Activated CD4-positive, alpha-beta T cell treated with anti-CD3 and anti-CD28 coated beads, Interleukin-2, Interleukin-4, amounts not matched to agents 100 ng/mL and 50 ng/mL, durations not matched to agents 16 hours and 8 hours (primary cell): ENCODE measurements at regions not wholly inside any gene's neighbourhood (a gene's known extent, or its start where the extent isn't known, plus 50 kb on each side); places are given as distances from the start of the nearest gene placed in this dataset.

Experiments used
- DNase-seq: peaks from one replicate; pipeline ENCODE4 v3.0.0-alpha.2; 2020; ENCODE audit warnings: low spot score

DNA sequence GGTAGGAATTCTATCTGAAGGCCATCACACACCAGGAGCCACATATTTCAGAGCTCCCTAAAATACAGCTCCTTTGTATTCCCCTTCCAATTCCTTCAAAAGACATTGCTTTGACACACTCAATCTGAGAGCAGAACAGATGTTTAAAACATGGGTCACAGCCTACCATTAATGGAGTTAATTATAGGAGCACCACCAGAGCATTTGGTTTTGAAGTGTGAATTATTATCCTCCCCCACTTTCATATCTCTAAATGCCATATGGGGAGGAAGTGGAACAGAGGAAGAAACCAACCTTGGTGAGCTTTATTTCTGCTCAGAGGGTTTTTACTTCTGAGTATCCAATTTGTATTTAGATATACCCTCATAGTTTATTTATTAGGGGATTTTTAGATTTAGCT lies 50.7 kb upstream of the TNFRSF21 start:
- no peak for DNase-seq

DNA sequence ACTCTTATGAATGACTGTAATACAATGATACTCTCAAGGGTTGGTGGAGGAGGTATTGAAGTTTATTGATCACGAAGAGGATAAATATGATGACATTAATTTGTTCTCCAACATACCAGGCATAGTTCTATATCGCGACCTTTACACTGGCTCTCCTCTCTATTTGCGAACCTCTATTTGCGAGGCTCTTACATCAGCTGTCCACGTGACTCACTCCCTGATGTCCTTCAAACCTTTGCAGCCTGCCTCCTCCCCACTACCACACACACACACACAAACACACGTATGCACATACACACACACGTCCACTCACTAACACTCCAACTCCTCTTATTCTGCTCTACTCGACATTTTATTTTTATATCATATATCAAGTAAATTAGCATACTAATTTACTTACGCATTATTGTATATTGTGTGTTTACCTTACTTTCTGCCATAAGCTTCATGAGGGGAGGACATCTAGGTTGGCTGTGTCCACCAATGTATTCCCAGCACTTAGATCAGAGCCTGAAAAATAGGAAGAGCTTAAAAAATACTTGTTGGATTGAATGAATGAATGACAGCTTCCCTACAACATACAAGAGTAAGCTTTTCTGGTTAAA lies 53.3 kb upstream of the TNFRSF21 start:
- DNase-seq = no peak

DNA sequence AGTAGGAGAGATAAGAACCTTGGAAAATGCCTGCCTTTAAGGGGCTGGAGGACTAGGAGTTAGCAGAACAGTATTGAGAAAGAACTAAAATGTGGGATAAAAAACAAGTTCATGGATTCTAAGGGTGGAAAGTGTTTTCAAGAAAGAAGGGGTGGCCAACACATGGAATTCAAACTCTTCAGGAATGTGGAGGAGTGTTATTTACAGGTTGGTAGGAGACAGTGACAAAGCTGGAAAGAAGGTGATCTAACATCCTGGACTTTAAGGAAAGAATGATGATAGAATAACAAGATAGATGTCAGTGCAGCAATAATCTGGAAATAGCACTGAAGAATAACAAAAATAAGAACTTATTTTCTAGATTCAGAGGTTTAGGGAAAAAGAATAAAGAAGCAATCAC lies 54.0 kb upstream of the TNFRSF21 start:
- no peak for DNase-seq

DNA sequence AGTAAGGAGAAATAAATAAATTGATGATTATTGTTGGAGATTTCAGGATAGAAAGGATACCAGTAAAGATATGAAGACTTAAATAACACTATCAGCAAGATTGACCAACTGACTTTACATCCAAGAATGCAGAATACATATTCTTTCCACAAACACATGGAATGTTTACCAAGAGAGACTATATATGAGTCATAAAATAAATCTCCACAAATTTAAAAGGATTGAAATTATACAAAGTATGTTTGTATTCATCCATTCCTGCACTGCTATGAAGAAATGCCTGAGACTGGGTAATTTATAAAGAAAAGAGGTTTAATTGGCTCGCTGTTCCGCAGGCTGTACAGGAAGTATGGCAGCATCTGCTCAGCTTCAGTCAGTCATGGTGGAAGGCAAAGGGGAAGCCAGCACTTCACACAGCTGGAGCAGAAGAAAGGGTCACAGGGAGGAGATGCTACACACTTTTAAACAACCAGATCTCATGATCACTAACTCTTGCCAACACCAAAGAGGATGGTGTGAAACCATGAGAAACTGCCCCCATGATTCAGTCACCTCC lies 56.7 kb upstream of the TNFRSF21 start:
- DNase-seq = no peak

DNA sequence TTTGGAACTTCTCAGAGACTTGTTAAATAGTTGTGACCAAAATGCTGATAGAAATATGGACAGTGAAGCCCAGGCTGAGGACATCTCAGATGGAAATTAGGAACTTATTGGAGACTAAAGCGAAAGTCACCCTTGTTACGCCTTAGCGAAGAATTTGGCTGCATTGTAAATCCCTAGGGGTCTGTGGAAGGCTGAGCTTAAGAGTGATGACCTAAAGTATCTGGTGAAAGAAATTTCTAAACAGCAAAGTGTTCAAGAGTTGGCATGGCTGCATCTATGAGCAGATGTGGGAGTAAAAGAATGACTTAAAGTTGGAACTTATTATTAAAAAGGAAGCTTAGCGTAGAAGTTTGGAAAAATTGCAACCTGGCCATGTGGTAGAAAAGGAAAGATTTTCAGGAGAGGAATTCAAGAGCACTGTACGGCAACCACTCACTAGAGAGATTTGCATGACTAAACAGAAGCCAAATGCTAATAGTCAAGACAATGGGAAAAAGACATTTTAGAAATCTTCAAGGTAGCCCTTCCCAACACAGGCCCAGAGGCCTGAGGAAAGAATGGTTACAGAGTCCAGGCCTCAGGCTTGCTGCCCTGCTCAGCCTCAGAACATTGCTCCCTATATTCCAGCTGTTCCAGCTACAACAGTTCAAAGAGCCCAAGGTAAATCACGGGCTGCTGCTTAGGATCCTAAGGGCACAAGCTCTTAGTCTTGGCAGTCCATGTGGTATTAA lies 61.6 kb upstream of the TNFRSF21 start:
- DNase-seq = no peak

DNA sequence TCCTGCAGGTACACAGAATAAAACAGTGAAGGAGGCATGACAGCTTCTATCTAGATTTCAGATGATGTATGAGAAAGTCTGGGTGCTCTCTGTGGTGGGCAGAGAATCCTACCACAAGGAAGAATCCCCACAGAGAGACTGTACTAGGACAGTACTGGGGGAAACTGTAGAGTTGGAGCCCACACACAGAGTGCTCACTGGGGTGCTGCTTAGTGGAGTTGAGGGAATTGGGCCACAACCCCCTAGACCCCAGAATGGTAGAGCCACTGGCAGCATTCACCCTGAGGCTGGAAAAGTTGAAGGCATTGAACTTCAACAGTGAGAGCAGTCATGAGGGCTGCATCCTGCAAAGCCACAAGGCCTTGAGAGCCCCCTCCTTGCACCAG lies 62.2 kb upstream of the TNFRSF21 start:
- no peak for DNase-seq

DNA sequence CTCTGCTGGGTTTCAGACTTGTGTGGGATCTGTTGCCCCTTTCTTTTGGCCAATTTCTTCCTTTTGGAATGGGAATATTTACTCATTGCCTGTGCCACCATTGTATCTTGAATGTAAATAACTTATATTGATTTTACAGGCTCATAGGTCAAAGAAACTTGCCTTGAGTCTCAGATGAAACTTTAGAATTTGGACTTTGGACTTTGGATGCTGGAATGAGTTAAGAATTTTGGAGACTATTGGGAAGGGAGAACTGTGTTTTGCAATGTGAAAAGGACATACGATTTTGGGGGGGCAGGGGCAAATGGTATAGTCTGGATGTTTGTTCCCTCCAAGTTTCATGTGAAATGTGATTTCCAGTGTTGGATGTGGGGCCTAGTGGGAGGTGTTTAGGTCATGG lies 62.6 kb upstream of the TNFRSF21 start:
- DNase-seq = no peak

DNA sequence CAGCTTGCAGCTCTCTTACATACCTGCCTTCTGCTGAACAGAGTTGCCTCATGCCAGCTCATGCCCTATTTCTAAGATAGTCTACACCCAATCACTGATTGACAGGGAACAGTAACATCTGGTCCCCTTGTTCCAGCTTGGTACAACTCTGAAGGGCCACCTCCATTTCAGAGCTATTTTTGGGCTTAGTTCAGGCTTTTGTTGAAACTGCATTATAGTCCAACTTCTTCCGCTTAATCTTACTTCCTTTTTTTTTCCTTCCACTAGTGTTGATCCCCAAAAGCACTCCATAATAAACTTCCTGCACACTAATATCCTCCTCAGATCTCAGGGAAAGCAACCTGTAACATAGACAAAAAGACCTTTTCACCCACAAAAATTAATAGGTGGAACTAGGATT lies 65.7 kb upstream of the TNFRSF21 start:
- DNase-seq = no peak

DNA sequence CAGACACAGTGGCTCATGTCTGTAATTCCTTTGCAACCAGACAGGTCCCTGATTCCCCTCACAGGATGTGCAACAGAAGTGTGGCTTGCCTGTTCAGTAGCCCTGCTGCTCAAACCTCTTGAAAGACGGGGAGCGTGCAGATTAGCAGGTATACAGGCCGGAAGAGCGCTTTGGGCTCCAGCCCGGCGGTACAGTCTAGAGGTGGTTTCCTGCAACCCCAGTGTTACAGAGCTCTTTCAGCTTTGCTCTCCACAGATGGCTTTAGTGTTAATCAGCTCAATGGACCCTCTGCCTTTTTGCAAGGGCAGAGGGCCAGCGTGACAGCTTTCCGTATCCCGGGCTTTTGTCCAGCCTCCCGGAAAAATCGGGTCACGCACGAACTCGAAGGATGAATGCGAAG lies 67.2 kb upstream of the TNFRSF21 start:
- DNase-seq = no peak

DNA sequence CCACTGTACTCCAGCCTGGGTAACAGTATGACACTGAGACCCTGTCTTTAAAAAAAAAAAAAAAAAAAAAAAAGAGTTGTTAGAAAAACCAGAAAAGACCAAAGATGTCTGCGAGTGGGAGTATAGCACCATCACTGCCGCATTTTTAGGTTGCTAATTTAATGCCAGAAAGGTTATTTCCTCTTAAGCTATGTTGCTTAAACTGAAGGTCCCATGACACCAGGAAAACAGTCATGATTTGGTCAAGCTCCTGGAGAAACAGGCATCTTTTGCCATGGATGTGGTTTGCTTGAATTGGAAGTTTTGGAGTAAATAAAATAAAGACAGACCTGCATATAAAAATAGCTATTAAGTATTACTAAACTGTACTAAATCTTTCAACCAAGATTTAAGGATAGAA lies 68.3 kb upstream of the TNFRSF21 start:
- no peak for DNase-seq

DNA sequence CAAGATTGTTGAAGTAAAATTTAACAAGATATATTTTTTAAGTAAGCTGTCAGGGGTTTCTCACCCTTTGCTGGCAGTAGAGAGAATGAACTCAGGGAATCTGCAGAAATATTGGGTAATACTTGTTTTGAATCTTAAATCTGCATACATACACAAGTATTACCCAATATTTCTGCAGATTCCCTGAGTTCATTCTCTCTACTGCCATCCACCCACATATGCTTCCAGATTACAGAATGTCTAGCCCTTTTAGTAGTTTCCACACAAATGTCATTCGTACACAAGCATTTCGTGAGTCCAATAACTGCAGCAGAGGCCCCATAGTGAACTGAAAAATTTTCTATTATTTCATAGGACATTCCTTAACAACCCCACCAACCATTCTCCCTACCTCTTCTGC lies 69.6 kb upstream of the TNFRSF21 start:
- DNase-seq = no peak

DNA sequence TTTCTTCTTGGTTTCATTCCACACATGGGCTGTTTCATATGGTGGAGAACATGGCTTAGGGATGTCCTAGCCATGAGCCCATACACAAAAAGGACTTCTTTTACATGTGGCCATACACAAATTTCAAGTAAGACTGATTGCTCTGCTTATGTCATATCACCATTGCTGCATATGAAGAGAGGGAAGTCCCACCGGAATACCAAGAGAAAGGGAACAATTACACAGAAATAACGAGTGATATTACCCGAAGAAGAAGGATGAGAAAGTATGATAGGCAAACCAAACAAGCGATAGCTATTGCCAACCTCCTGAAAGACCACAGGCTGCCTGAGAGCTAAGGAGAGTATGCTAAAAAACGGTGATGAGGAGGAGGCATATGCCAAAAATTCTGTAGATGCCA lies 70.5 kb upstream of the TNFRSF21 start:
- no peak for DNase-seq

DNA sequence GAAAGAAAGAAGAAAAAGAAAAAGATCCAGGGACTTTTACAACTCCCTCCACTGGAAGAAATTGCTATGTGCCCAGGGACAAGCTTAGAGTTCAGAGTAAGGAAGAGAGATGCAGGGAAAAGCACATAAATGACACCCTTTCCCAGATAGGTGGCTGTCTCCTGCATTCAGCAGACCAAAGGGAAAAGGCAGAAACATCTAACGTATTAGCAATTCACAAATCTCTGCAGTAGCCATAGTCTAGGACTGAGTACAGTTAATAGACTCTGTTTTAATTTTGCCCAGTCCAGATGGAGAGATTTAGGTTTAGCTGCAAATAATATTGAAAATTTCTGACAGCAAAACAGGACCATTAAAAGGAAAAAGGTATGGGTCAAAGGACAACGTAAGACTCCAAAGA lies 71.3 kb upstream of the TNFRSF21 start:
- DNase-seq = no peak

DNA sequence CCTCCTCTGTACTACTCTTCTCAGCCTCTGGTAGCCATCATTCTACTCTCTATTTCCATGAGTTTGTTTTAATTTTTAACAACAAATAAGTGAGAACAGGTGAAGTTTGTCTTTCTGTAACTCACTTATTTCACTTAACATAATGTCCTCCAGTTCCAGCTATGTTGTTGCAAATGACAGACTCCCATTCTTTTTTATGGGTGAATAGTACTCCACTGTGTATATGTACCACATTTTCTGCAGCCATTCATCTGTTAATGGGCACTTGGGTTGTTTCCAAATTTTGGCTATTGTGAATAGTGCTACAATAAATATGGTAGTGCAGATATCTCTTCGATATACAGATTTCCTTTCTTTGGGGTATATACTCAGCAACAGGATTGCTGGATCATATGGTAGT lies 73.7 kb upstream of the TNFRSF21 start:
- no peak for DNase-seq

DNA sequence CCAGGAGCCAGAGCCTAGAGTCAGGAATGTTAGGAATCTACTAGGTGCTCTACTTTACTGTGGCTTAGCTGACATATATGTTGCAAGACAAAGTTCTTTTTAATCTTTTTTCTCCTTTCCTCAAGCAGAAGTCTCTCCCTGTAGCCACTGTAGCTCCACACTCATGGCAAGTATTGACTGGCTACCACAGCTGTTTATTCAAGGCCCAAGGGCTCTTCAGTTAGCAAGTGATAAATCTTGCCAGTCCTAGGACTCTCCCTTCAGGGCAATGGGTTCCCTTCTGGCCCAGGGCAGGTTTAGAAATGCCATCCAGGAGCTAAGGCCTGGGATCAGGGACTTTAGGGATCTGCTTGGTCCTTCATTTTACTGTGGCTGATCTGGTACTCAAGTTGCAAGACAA lies 82.0 kb upstream of the TNFRSF21 start:
- no peak for DNase-seq

DNA sequence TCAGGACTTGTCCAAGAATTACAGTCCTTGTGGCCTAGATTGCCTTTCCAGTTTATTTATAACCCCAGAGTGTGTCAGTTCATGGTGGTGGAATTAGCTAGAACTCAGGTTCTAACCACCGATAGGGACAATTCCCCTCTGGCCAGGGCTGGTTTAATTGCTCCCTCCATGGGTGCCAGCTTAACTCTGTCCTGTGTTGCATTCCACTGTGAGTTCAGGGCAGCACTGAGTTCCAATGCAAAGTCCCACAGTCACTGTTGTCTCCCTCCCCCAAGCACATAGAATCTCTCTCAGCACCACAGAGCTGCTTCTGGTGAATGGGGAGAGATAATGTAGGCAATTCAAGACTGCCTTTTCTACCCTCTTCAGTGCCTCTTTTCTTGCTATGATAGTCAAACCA lies 82.5 kb upstream of the TNFRSF21 start:
- no peak for DNase-seq

DNA sequence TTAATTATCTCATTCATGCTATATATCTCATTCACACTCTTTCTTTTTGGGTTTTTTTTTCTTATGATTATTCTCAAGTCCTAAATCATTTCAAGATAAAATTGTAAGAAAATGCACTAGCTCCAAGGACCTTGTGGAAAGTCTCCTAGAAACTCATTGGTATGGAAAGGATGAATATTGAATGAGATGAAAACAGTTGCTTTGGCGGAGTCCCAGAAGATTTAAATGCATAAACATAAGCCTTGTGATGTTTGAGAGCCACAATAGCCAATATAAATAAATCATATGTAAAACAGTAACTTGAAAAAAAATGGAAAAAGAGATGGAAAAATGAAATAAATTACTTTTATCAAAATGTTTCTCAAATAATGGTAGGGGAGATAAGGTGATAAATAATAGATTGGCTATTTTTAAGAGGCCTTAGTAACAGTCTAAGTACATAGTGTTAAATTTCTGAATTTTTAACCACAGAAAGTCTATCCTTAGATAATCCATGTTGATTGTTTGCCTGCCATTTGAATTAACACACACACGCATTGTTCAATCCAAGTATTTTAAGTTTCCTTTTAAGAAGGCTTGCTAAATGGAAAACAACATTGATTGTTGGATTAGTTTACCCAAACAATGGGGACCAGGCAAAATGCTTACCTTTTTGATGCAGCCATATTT lies 81.1 kb upstream of the CD2AP start:
- no peak for DNase-seq

DNA sequence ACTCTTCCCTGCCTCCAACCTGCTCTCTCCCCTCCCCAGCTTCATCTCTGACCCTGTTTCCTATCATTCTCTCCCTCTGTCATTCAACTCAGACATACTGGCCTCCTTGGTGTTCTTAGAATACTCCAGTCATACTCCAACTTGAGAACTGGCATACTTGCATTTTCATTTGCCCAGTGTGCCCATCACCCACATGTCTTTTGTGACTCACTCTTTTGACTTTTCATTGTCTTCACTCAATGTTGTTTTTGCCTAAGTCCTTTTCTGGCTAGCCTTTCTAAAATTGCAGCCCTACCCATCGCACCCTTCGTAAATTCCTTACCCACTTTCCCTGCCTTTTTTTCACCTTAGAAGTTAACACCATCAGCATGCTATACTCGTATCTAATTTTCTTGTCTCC lies 77.0 kb upstream of the CD2AP start:
- DNase-seq = no peak

DNA sequence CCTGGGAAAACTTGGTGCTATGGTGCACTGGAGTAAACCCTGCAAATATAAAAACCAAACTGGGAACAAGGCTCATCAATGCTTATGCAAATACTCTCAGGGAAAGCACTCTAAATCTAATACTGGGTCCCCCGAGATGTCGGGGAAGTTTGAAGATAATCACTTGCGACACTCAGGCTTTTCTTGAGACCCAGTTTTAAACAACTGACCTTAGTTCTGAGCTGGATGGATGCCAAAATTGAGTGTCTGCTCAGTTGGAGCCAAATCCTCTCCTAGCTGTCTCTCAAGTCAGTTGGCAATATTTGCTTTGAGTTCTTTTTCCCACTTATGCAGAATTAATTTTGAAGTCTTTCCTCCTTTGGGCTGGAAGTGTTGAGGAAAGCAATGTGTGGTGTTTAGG lies 75.5 kb upstream of the CD2AP start:
- no peak for DNase-seq

DNA sequence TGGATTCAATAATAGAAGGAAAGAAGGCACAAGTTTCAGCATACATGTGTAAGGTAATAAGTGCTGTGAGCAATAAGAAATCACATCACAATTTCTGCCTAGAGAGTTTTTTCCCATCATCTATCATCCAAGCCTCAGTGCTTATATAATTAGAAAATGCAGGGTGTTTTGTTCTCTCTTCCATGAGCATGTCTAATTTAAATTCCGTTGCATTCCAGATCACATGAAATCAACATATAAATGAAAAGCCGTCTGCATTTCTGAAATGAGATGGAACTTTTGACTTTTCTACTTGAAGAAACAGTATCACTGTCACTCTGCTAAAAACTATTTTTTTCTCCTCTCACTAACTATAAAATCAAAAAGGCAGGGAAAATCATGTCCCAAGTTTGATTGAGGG lies 74.5 kb upstream of the CD2AP start:
- no peak for DNase-seq

DNA sequence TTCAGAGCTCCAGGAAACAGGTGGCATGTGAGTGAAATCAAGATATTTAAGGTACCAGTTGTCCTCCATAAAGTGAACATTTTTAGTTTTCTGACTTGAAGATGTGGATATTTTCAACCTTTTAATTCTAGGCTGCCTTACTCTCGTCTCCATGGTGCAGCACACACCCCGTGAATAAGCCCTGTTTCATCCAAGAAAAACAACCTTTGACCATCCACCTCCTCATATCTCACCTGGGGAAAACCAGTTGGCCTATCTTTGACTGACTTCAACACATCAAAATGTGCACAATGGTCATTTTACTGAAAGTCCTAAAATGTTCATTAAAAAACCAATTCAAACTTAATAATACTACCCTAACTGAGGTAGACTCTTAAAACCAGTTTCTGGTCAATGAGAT lies 73.8 kb upstream of the CD2AP start:
- no peak for DNase-seq

DNA sequence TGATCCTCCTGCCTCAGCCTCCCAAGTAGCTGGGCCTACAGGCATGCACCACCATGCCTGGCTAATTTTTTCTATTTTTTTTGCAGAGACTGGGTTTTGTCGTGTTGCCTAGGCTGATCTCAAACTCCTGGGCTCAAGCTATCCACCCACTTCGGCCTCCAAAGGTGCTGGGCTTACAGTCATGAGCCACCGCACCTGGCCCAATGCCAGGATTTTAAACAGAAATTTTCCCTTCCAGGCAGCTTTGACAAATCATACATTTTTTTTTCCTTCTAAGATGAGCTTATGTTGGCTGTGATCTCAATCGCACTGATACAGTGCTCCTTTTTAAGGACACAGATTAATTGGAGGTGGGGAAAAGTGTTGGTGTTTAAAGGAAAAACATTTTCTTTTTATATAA lies 73.2 kb upstream of the CD2AP start:
- no peak for DNase-seq

DNA sequence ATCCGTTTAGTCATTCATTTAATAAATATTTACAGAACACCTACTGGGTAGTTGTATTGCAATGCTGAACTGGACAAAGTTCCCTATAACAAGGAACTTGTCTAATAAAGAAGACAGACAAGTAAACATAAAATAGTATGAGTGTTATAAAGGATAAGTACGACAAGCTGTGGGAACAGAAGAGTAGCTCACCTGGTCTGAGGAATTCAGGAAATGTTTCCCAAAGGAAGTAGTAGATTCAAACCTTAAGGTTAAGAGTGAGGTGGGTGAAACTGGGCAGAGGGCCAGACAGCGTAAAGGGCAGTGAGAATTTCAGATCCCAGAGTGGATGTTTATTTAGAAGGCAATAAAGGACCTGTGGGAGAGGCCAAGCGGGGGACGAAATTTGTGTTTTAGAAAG lies 72.3 kb upstream of the CD2AP start:
- no peak for DNase-seq
